ENCODE measurements at regions not wholly inside any gene's neighbourhood (a gene's known extent, or its start where the extent isn't known, plus 50 kb on each side); places are given as distances from the start of the nearest gene placed in this dataset.

DNA sequence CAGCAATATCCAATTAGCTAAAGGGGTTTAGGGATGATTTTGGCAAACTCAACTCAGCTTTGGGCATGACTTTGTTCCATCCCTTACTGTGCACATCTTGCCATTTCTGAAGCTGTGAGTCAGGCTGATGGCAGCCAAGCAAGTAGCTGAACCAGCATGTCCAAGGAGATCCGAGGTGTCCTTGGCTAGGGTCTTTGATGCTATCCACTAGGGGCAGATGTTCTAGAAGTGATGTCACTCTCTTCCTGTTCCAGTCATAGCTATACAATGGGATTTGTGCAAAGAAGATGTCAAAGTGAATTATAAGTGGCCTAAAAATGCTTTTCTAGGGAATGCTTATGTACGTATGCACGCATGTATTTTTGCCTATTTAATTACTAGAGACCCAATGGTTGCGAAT is 160.8 kb upstream of the PAPPA start:
- no peaks in the 10 kb centered on the region for H3K36me3 Mint-ChIP-seq (ENCODE audit: low read depth)
- no peak for ATAC-seq
- no peaks in the 10 kb centered on the region for H3K4me1 Mint-ChIP-seq (ENCODE audit: low read depth)
- no peak overlapping the region for H3K4me3 Mint-ChIP-seq
- CTCF ChIA-PET: no interaction called here
- intact Hi-C loops (cut with micrococcal nuclease): no loop called here
- no peaks in the 10 kb centered on the region for H3K27me3 Mint-ChIP-seq
- no peak for DNase-seq
- no peaks in the 10 kb centered on the region for H3K9me3 Mint-ChIP-seq
- no peak for TF ChIP-seq CTCF (IDR thresholded peaks at IDR 0.05)
- H3K27ac Mint-ChIP-seq: no peak overlapping the region
- POLR2A ChIA-PET: no interaction called here

- ATAC-seq: no peak
- no peak for DNase-seq
- no peaks in the 10 kb centered on the region for H3K27me3 Mint-ChIP-seq
- intact Hi-C loops (cut with micrococcal nuclease): no loop called here
- POLR2A ChIA-PET: no interaction called here
- H3K36me3 Mint-ChIP-seq (ENCODE audit: low read depth): no peaks in the 10 kb centered on the region
- peaks cover 2% of the 10 kb centered on the region for H3K9me3 Mint-ChIP-seq
- no peak overlapping the region for H3K27ac Mint-ChIP-seq
- CTCF ChIA-PET: no interaction called here
- H3K4me1 Mint-ChIP-seq (ENCODE audit: low read depth): no peaks in the 10 kb centered on the region
- TF ChIP-seq CTCF (IDR thresholded peaks at IDR 0.05): no peak
- H3K4me3 Mint-ChIP-seq: no peak overlapping the region
Measured at GRCh38 chr9:115997923-115998322, 155.7 kb upstream of the PAPPA start.

GRCh38 chr9:115998666-115999065 is 154.9 kb upstream of the PAPPA start:
- ChIA-PET CTCF (no interaction called here), POLR2A (no interaction called here)
- ATAC-seq (no peak), DNase-seq (no peak)
- Mint-ChIP-seq H3K27me3 (no peaks in the 10 kb centered on the region), H3K4me1 (ENCODE audit: low read depth) (no peaks in the 10 kb centered on the region), H3K4me3 (no peak overlapping the region), H3K9me3 (peaks cover 2% of the 10 kb centered on the region), H3K27ac (no peak overlapping the region), H3K36me3 (ENCODE audit: low read depth) (no peaks in the 10 kb centered on the region)
- intact Hi-C loops (cut with micrococcal nuclease): no loop called here
- no peak for TF ChIP-seq CTCF (IDR thresholded peaks at IDR 0.05)

GRCh38 chr9:115999498-115999897 is 154.1 kb upstream of the PAPPA start:
- Mint-ChIP-seq H3K27me3 (no peaks in the 10 kb centered on the region), H3K9me3 (peaks cover 2% of the 10 kb centered on the region), H3K36me3 (ENCODE audit: low read depth) (no peaks in the 10 kb centered on the region), H3K27ac (no peak overlapping the region), H3K4me3 (no peak overlapping the region), H3K4me1 (ENCODE audit: low read depth) (no peaks in the 10 kb centered on the region)
- POLR2A ChIA-PET: no interaction called here
- DNase-seq (no peak), ATAC-seq (no peak)
- CTCF ChIA-PET: no interaction called here
- intact Hi-C loops (cut with micrococcal nuclease): no loop called here
- TF ChIP-seq CTCF (IDR thresholded peaks at IDR 0.05): no peak

GRCh38 chr9:116000748-116001329 is 152.8 kb upstream of the PAPPA start:
- ChIA-PET CTCF (interaction anchor here (1.4 kb wide), 1 partner anchor 22 kb away, joined by 4 read pairs; no protein-coding TSS in a partner anchor), POLR2A (no interaction called here)
- DNase-seq (peak; percentile 4), ATAC-seq (no peak)
- Mint-ChIP-seq H3K9me3 (peaks cover 2% of the 10 kb centered on the region), H3K27me3 (no peaks in the 10 kb centered on the region), H3K27ac (no peak overlapping the region), H3K4me1 (ENCODE audit: low read depth) (no peaks in the 10 kb centered on the region), H3K36me3 (ENCODE audit: low read depth) (no peaks in the 10 kb centered on the region), H3K4me3 (no peak overlapping the region)
- peak; percentile 56 for TF ChIP-seq CTCF (IDR thresholded peaks at IDR 0.05)
- intact Hi-C loops (cut with micrococcal nuclease): no loop called here

Measured in activated CD8-positive, alpha-beta T cell treated with anti-CD3 and anti-CD28 coated beads for 36 hours (primary cell).